ENCODE measurements at regions not wholly inside any gene's neighbourhood (a gene's known extent, or its start where the extent isn't known, plus 50 kb on each side); places are given as distances from the start of the nearest gene placed in this dataset.
A peak's percentile ranks its signal among the peaks of the same experiment; 100 is the strongest.

DNA sequence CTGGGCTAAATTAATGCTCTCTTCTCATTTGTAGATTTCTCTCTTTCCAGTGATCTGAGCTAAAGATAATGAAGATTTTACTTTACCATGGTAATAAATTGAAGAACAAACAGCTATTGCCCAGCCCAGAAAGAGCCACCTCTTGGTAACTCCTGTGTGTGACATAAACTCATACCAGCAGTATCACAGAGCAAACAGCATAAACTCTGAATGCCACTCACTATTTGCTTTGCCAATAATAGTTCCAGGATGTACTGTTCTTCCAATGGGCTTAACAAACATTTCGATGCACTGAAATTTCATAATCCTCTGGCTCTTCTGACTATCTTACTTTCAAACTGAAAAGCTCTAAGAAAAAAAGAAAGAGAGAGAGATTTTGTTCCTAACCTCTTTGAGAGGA is 69.8 kb upstream of the RASEF start:
- 0% methylated on average over 1 of the region's 1 CpG for WGBS (ENCODE audit: missing lambda C conversion rate)
- Histone ChIP-seq H3K4me1 (peaks cover 38% of the 10 kb centered on the region), H3K4me3 (no peak overlapping the region), H3K27ac (peak overlapping the region in 1 of 2 experiments; percentile 71; a peak in 3 of 6 replicates), H3K4me2 (peak overlapping the region; percentile 55), H3K9me3 (peaks cover 4% of the 10 kb centered on the region; the same call in 2 of the 3 replicates)
- FAIRE-seq: no peak
- peak in 1 of 2 experiments; percentile 46 for DNase-seq (ENCODE audit: low read depth in 1 of 2, low spot score in 1 of 2)
- CTCF ChIA-PET: interaction anchor here (0.7 to 1.3 kb wide), 2 partner anchors 63 to 124 kb away, joined by 3 read pairs; no protein-coding TSS in a partner anchor
- ATAC-seq: peak in 1 of 2 experiments; percentile 60; a peak in 3 of 6 replicates
- TF ChIP-seq KDM5A (IDR thresholded peaks at IDR 0.05) (no peak), EP300 (IDR thresholded peaks at IDR 0.05) (peak in 1 of 2 experiments; percentile 31; a peak in 1 of 5 replicates), CEBPB (IDR thresholded peaks at IDR 0.05) (0 out of 4 replicates have a peak, but pooled peaks of 1 of the 2 experiments have one; percentile 12), JUNB (IDR thresholded peaks at IDR 0.05) (0 out of 2 replicates have a peak, but pooled peaks have one; percentile 34)
- TF ChIP-seq, protein P1, sequence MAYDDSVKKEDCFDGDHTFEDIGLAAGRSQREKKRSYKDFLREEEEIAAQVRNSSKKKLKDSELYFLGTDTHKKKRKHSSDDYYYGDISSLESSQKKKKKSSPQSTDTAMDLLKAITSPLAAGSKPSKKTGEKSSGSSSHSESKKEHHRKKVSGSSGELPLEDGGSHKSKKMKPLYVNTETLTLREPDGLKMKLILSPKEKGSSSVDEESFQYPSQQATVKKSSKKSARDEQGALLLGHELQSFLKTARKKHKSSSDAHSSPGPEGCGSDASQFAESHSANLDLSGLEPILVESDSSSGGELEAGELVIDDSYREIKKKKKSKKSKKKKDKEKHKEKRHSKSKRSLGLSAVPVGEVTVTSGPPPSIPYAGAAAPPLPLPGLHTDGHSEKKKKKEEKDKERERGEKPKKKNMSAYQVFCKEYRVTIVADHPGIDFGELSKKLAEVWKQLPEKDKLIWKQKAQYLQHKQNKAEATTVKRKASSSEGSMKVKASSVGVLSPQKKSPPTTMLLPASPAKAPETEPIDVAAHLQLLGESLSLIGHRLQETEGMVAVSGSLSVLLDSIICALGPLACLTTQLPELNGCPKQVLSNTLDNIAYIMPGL (CRISPR knock-in tag; IDR thresholded peaks at IDR 0.05; ENCODE audit: borderline replicate concordance): no peak
- POLR2A ChIA-PET: no interaction called here

DNA sequence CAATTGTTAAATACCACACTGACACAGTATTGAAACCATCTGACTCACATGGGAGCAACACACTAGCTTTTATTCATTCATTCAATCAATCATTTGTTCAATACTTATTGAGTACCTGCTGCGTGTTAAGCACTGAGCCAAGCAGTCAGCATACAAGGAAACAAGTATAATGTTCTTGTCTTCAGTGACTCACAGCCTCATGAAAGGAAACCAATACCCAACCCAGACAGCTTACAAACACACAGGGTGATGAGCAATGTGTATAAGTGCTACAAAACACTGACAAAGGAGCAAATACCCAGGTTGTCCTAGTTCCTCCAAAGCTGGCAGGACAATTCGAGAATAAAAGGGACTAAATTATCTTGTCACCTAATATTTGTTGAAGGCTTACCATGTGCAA is 67.6 kb upstream of the RASEF start:
- Histone ChIP-seq H3K4me1 (peaks cover 38% of the 10 kb centered on the region), H3K4me2 (peak overlapping the region; percentile 64), H3K9me3 (peaks cover 4% of the 10 kb centered on the region; the same call in 2 of the 3 replicates), H3K27ac (peak overlapping the region; percentile 64 to 71), H3K4me3 (no peak overlapping the region)
- DNase-seq (ENCODE audit: low read depth in 1 of 2, low spot score in 1 of 2) (peak; percentile 27 to 73), ATAC-seq (peak; percentile 86 to 93), FAIRE-seq (no peak)
- ChIA-PET POLR2A (interaction anchor here (0.5 kb wide), 1 partner anchor 178 kb away, joined by 3 read pairs; no protein-coding TSS in a partner anchor), CTCF (no interaction called here)
- TF ChIP-seq TP53 (CRISPR knock-in tag; IDR thresholded peaks at IDR 0.05) (no peak), FOSL2 (IDR thresholded peaks at IDR 0.05) (peak; percentile 66), FOSL2 (CRISPR knock-in tag; IDR thresholded peaks at IDR 0.05) (peak; percentile 62; the same call in 1 of the 2 replicates), NFE2L2 (conservative IDR thresholded peaks at IDR 0.05; ENCODE audit: low read length) (no peak), CEBPB (IDR thresholded peaks at IDR 0.05) (0 out of 4 replicates have a peak, but pooled peaks of 1 of the 2 experiments have one; percentile 15), CHD2 (IDR thresholded peaks at IDR 0.05; ENCODE audit: low read length, partially characterized antibody) (no peak), RAD21 (conservative IDR thresholded peaks at IDR 0.05 in 1 of 2, IDR thresholded peaks at IDR 0.05 in 1 of 2) (0 out of 5 replicates have a peak, but pooled peaks of 1 of the 2 experiments have one; percentile 13), JUNB (IDR thresholded peaks at IDR 0.05) (peak; percentile 43; the same call in 1 of the 2 replicates)
- 11% methylated on average over 2 of the region's 2 CpGs for WGBS (ENCODE audit: missing lambda C conversion rate)

DNA sequence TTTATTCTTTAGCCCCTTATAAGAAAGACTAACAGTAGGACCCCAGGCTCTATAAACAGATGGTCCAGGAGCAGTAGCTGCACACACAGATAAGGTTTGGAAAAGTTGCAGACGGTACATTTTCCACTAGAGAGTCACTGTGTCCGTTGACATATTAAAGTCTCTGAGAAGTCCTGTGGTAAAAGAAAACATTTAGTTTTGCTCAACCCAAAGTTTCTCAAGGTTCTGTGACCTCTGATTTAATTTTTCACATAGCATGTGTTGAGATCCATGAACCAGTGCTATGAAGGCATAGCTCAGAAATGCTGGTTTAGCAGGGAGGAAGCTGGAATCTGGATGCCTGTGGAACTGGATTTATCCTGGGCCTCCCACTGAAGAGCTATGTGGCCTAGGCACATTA is 62.7 kb upstream of the RASEF start:
- DNase-seq (ENCODE audit: low read depth in 1 of 2, low spot score in 1 of 2): no peak
- WGBS (ENCODE audit: missing lambda C conversion rate): 68% methylated on average over 2 of the region's 2 CpGs
- ChIA-PET POLR2A (no interaction called here), CTCF (interaction anchor here (2.0 kb wide), 1 partner anchor 10 kb away, joined by 6 read pairs; no protein-coding TSS in a partner anchor)
- Histone ChIP-seq H3K27ac (no peak overlapping the region), H3K9me3 (peaks cover 4% of the 10 kb centered on the region; the same call in 2 of the 3 replicates), H3K4me3 (no peak overlapping the region), H3K4me2 (no peak overlapping the region), H3K4me1 (peaks cover 10% of the 10 kb centered on the region)
- TF ChIP-seq RARB (CRISPR knock-in tag; IDR thresholded peaks at IDR 0.05): no peak
- no peak for FAIRE-seq
- no peak for ATAC-seq

DNA sequence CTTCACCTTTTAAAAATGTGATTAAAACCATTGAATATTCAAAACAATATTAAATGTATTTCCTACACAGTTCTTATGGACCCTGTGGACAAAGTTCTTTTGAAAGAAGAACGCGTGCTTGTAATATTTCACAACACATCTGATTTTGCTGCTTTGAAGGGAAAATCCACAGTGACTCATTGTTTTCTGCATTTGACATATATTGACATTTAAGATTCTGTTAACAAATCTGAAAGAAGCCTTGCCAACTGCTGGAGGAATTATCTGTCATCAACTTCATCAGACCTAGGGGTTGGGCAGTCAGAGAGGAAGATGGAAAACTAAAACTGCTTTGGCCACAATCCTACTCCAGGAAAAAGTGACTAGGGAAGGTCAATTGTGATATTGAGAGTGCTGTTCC is 56.9 kb upstream of the RASEF start:
- no peak overlapping the region for H3K4me3 ChIP-seq
- H3K4me1 ChIP-seq: peaks cover 13% of the 10 kb centered on the region
- ChIA-PET POLR2A (no interaction called here), CTCF (interaction anchor here (0.6 kb wide), 1 partner anchor 77 kb away, joined by 3 read pairs; no protein-coding TSS in a partner anchor)
- H3K27ac ChIP-seq: peak overlapping the region in 1 of 2 experiments; percentile 8; a peak in 1 of 6 replicates
- ATAC-seq: peak in 1 of 2 experiments; percentile 28; a peak in 2 of 6 replicates
- no peaks in the 10 kb centered on the region; the same call in 2 of the 3 replicates for H3K9me3 ChIP-seq
- WGBS (ENCODE audit: missing lambda C conversion rate): 3% methylated on average over 2 of the region's 2 CpGs
- peak in 1 of 2 experiments; percentile 54 for DNase-seq (ENCODE audit: low read depth in 1 of 2, low spot score in 1 of 2)
- TF ChIP-seq EP300 (IDR thresholded peaks at IDR 0.05) (peak in 1 of 2 experiments; percentile 42; a peak in 2 of 5 replicates), JUN (IDR thresholded peaks at IDR 0.05) (peak in 1 of 2 experiments; percentile 32; a peak in 1 of 5 replicates), ESRRA (IDR thresholded peaks at IDR 0.05; ENCODE audit: borderline replicate concordance, low read length) (no peak), BHLHE40 (IDR thresholded peaks at IDR 0.05; ENCODE audit: low read depth, low read length) (no peak), JUNB (IDR thresholded peaks at IDR 0.05) (peak; percentile 78), FOSL2 (IDR thresholded peaks at IDR 0.05) (peak; percentile 64; the same call in 1 of the 2 replicates), FOSL2 (CRISPR knock-in tag; IDR thresholded peaks at IDR 0.05) (peak; percentile 69), GATA3 (IDR thresholded peaks at IDR 0.05; ENCODE audit: borderline replicate concordance) (peak; percentile 45; the same call in 1 of the 2 replicates), CEBPB (IDR thresholded peaks at IDR 0.05) (peak; percentile 56 to 64; a peak in 2 of 4 replicates)
- TF ChIP-seq, protein P2, sequence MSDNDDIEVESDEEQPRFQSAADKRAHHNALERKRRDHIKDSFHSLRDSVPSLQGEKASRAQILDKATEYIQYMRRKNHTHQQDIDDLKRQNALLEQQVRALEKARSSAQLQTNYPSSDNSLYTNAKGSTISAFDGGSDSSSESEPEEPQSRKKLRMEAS (IDR thresholded peaks at IDR 0.05): 0 out of 2 replicates have a peak, but pooled peaks have one; percentile 21
- peak; percentile 73 for FAIRE-seq
- H3K4me2 ChIP-seq: peak overlapping the region; percentile 50
